Lower lobe of right lung (tissue), 2 donors: ENCODE measurements at regions not wholly inside any gene's neighbourhood (a gene's known extent, or its start where the extent isn't known, plus 50 kb on each side); places are given as distances from the start of the nearest gene placed in this dataset.

Experiments used
- ATAC-seq, 2 donors: fragments of 200-7000 bp; cut with Tn5 transposase; one replicate each; pipeline ENCODE4 v1.9.1; 2020 to 2022; ENCODE audit warnings: mild to moderate bottlenecking in 2 of 2, moderate library complexity in 2 of 2
- DNase-seq: peaks from one replicate; pipeline ENCODE4 v3.0.0-alpha.2; 2020
- H3K27ac ChIP-seq: fragments of 200-600 bp; one replicate; pipeline ENCODE4 v1.8.0; 2022
- H3K27me3 ChIP-seq: fragments of 200-600 bp; one replicate; pipeline ENCODE4 v1.8.0; 2022; ENCODE audit warnings: low read depth
- H3K36me3 ChIP-seq: fragments of 200-600 bp; one replicate; pipeline ENCODE4 v1.8.0; 2022; ENCODE audit warnings: mild to moderate bottlenecking
- H3K4me1 ChIP-seq: fragments of 200-600 bp; one replicate; pipeline ENCODE4 v1.8.0; 2022
- H3K4me3 ChIP-seq: fragments of 200-600 bp; one replicate; pipeline ENCODE4 v1.8.0; 2022; ENCODE audit warnings: mild to moderate bottlenecking
- H3K9me3 ChIP-seq: fragments of 200-600 bp; one replicate; pipeline ENCODE4 v1.8.0; 2022
- intact Hi-C: fragments of 100-400 bp; cut with DNase I; formaldehyde crosslinking; loops from one replicate; pipeline ENCODE4 v1.11.0; 2022
- TF ChIP-seq, protein P1 (sequence below): fragments of 200-600 bp; IDR thresholded peaks from one replicate; pipeline ENCODE4 v1.8.0; 2022; ENCODE audit warnings: antibody characterized with exemption, mild to moderate bottlenecking
- donor health status: DM: no; HTN: yes; CAD: no; lungs with severe emphysema.

GRCh38 chr5:68129364-68129763, 86.2 kb upstream of the PIK3R1 start:
- TF ChIP-seq, protein P1, sequence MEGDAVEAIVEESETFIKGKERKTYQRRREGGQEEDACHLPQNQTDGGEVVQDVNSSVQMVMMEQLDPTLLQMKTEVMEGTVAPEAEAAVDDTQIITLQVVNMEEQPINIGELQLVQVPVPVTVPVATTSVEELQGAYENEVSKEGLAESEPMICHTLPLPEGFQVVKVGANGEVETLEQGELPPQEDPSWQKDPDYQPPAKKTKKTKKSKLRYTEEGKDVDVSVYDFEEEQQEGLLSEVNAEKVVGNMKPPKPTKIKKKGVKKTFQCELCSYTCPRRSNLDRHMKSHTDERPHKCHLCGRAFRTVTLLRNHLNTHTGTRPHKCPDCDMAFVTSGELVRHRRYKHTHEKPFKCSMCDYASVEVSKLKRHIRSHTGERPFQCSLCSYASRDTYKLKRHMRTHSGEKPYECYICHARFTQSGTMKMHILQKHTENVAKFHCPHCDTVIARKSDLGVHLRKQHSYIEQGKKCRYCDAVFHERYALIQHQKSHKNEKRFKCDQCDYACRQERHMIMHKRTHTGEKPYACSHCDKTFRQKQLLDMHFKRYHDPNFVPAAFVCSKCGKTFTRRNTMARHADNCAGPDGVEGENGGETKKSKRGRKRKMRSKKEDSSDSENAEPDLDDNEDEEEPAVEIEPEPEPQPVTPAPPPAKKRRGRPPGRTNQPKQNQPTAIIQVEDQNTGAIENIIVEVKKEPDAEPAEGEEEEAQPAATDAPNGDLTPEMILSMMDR: no peak
- DNase-seq (no peak), ATAC-seq (no peak)
- Histone ChIP-seq H3K9me3 (no peaks in the 10 kb centered on the region), H3K36me3 (no peaks in the 10 kb centered on the region), H3K4me1 (no peaks in the 10 kb centered on the region), H3K27ac (no peak overlapping the region), H3K27me3 (no peaks in the 10 kb centered on the region), H3K4me3 (no peak overlapping the region)
- intact Hi-C loops: no loop called here

GRCh38 chr5:68126886-68127285, 88.7 kb upstream of the PIK3R1 start:
- H3K27me3 ChIP-seq: no peaks in the 10 kb centered on the region
- ATAC-seq: no peak
- H3K36me3 ChIP-seq: no peaks in the 10 kb centered on the region
- H3K9me3 ChIP-seq: no peaks in the 10 kb centered on the region
- no peak overlapping the region for H3K27ac ChIP-seq
- H3K4me1 ChIP-seq: no peaks in the 10 kb centered on the region
- no peak overlapping the region for H3K4me3 ChIP-seq
- intact Hi-C loops: no loop called here
- TF ChIP-seq, protein P1: no peak
- DNase-seq: no peak

DNA sequence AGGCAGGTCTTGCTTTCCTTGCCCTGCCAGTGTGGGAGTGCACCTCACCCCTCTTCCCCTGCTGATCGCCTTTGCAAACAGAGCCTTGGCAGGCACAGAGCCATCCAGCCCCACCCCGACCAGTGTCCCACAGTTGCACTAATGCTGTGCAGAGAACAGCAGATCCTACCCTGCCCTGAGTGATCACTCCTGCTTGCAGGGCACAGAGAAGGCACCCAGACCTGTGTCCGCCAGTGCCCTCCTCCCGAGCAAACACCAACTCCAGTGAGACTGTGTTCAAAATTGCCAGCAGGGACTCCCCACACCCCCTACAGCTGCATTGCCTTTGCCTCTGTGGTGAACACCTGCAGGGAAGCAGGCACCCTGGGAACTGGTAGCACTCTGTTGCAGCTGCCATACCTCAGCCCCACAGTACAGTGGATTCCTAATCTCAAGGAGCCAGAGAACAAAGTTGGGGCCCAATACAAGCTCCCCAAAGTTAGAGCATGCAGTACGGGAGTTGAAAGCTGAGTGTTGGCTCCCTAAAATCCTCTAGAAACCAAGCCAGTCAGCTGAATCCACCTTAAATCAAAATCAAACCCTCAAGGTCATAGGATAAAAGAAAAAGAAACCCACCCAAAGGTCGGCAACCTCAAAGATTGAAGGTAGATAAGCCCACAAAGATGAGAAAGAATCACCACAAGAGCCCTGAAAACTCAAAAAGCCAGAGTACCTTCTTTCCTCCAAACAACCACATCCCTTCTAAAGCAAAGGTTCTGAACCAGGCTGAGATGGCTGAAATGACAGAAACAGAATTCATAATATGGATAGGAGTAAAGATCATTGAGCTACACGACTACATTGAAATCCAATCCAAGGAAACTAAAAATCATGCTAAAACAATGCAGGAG, 92.9 kb upstream of the PIK3R1 start:
- peak; percentile 57 to 60 for ATAC-seq
- H3K27ac ChIP-seq: no peak overlapping the region
- H3K4me3 ChIP-seq: no peak overlapping the region
- H3K36me3 ChIP-seq: no peaks in the 10 kb centered on the region
- intact Hi-C loops: no loop called here
- TF ChIP-seq, protein P1: no peak
- H3K4me1 ChIP-seq: no peaks in the 10 kb centered on the region
- DNase-seq: no peak
- H3K9me3 ChIP-seq: no peaks in the 10 kb centered on the region
- H3K27me3 ChIP-seq: no peaks in the 10 kb centered on the region

DNA sequence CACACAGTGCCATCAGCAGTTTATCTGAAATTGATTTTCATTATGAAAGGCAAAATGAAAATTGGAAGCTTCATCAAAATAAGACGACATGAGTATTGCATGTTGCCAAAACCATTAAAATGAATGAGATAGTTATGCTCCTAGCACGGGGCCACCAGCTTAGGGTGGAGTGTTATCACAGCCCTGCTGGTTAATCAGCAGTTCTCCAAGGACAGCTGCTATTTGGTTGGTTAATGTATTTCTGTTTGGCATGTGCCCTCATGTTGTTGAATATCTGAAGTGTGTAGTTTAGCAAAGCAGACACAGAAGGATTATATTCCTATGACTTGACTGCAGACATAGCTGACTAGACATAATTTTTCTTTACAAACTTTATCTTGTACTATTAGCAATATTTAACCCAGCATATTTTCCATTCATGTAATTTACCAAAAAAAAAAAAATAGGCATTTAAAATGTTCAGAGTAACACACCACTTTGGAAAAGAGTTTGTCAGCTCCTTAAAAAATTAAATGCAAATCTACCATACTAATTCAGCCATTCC, 98.6 kb upstream of the PIK3R1 start:
- TF ChIP-seq, protein P1: no peak
- Histone ChIP-seq H3K27me3 (no peaks in the 10 kb centered on the region), H3K4me3 (no peak overlapping the region), H3K27ac (no peak overlapping the region), H3K36me3 (no peaks in the 10 kb centered on the region), H3K4me1 (no peaks in the 10 kb centered on the region), H3K9me3 (no peaks in the 10 kb centered on the region)
- DNase-seq (no peak), ATAC-seq (no peak)
- intact Hi-C loops: no loop called here

- no peak for ATAC-seq
- Histone ChIP-seq H3K4me3 (no peak overlapping the region), H3K9me3 (no peaks in the 10 kb centered on the region), H3K4me1 (no peaks in the 10 kb centered on the region), H3K27ac (no peak overlapping the region), H3K36me3 (no peaks in the 10 kb centered on the region), H3K27me3 (no peaks in the 10 kb centered on the region)
- TF ChIP-seq, protein P1: no peak
- intact Hi-C loops: no loop called here
- no peak for DNase-seq
These were observed 99.1 kb upstream of the PIK3R1 start for GRCh38 chr5:68116408-68116807.
